GM23338 (cell line): ENCODE measurements at regions not wholly inside any gene's neighbourhood (a gene's known extent, or its start where the extent isn't known, plus 50 kb on each side); places are given as distances from the start of the nearest gene placed in this dataset.

Experiments
- ATAC-seq: fragments of 200-7000 bp; cut with Tn5 transposase; 3 replicates; pipeline ENCODE4 v1.9.1; 2020
- DNase-seq: peaks from one replicate; pipeline ENCODE4 v3.0.0-alpha.2; 2015; ENCODE audit warnings: low spot score
- H2AFZ ChIP-seq: fragments of 200-600 bp; sonication (generic); 2 replicates; pipeline ENCODE4 v1.8.0; 2016; ENCODE audit warnings: antibody characterized with exemption, mild to moderate bottlenecking, moderate library complexity
- H3F3A ChIP-seq: fragments of 200-600 bp; sonication (generic); replicated peaks from 2 replicates; pipeline ENCODE4 v1.8.0; 2017; ENCODE audit warnings: antibody characterized with exemption, mixed run types, low read depth
- H3K27ac ChIP-seq: fragments of 200-600 bp; sonication (generic); 2 replicates; pipeline ENCODE4 v1.6.1; 2016; ENCODE audit warnings: low read depth
- H3K27me3 ChIP-seq: fragments of 200-600 bp; sonication (generic); 2 replicates; pipeline ENCODE4 v1.8.0; 2016; ENCODE audit warnings: mild to moderate bottlenecking, mixed run types, moderate library complexity; ENCODE audit not compliant: insufficient read depth
- H3K36me3 ChIP-seq: fragments of 200-600 bp; sonication (generic); 2 replicates; pipeline ENCODE4 v1.8.0; 2016; ENCODE audit warnings: mild to moderate bottlenecking; ENCODE audit not compliant: insufficient read depth
- H3K4me1 ChIP-seq: fragments of 200-600 bp; sonication (generic); 2 replicates; pipeline ENCODE4 v1.8.0; 2016; ENCODE audit warnings: mild to moderate bottlenecking, moderate library complexity; ENCODE audit not compliant: insufficient read depth
- H3K4me2 ChIP-seq: fragments of 200-600 bp; sonication (generic); 2 replicates; pipeline ENCODE4 v1.7.1; 2017; ENCODE audit warnings: mixed run types
- H3K4me3 ChIP-seq: fragments of 200-600 bp; sonication (generic); 2 replicates; pipeline ENCODE4 v1.6.1; 2016; ENCODE audit warnings: mixed run types
- H3K79me2 ChIP-seq: fragments of 200-600 bp; sonication (generic); replicated peaks from 2 replicates; pipeline ENCODE4 v1.8.0; 2017; ENCODE audit warnings: mild to moderate bottlenecking; ENCODE audit not compliant: insufficient read depth
- H3K9me2 ChIP-seq: fragments of 200-600 bp; sonication (generic); 2 replicates; pipeline ENCODE4 v1.8.0; 2017; ENCODE audit not compliant: insufficient read depth
- H4K20me1 ChIP-seq: fragments of 200-600 bp; sonication (generic); replicated peaks from 2 replicates; pipeline ENCODE4 v1.8.0; 2017; ENCODE audit warnings: mild to moderate bottlenecking; ENCODE audit not compliant: insufficient read depth
- H3K27ac Mint-ChIP-seq: 2 replicates; pipeline ENCODE4 v1.8.0; 2020; ENCODE audit warnings: inconsistent platforms, mild to moderate bottlenecking, moderate library complexity, mixed read lengths
- H3K27me3 Mint-ChIP-seq: 3 replicates; pipeline ENCODE4 v1.8.0; 2022; ENCODE audit warnings: low read depth, mild to moderate bottlenecking, moderate library complexity, mixed read lengths, inconsistent platforms; ENCODE audit not compliant: insufficient read depth, poor library complexity
- H3K36me3 Mint-ChIP-seq: 3 replicates; pipeline ENCODE4 v1.8.0; 2021; ENCODE audit warnings: low read depth, mild to moderate bottlenecking, inconsistent platforms, moderate library complexity, mixed read lengths
- H3K4me1 Mint-ChIP-seq: 3 replicates; pipeline ENCODE4 v1.8.0; 2020; ENCODE audit warnings: mild to moderate bottlenecking, inconsistent platforms, mixed read lengths
- H3K4me3 Mint-ChIP-seq: 3 replicates; pipeline ENCODE4 v1.8.0; 2021; ENCODE audit warnings: moderate library complexity, mild to moderate bottlenecking, inconsistent platforms, mixed read lengths
- H3K9me3 Mint-ChIP-seq: 3 replicates; pipeline ENCODE4 v1.8.0; 2020; ENCODE audit warnings: moderate library complexity, mild to moderate bottlenecking, inconsistent platforms, mixed read lengths
- CREB1 ChIP-seq: fragments of 250-450 bp; sonication (Bioruptor Pico); IDR thresholded peaks from 2 replicates; pipeline ENCODE4 v1.5.0; 2020; ENCODE audit warnings: low read depth, mild to moderate bottlenecking, moderate library complexity
- CTCF ChIP-seq, 2 experiments: fragments of 200-600 bp in 1 of 2; sonication (generic) in 1 of 2; conservative IDR thresholded peaks; 2 replicates each; pipeline versions ENCODE4 v1.5.1 to v1.6.1; 2016 to 2017; ENCODE audit warnings: antibody characterized with exemption in 2 of 2, low read depth in 2 of 2, mild to moderate bottlenecking in 2 of 2, moderate library complexity in 1 of 2
- ETS1 ChIP-seq: IDR thresholded peaks from 2 replicates; pipeline ENCODE4 v1.6.1; 2016; ENCODE audit warnings: antibody characterized with exemption
- EZH2 ChIP-seq: fragments of 200-600 bp; sonication (generic); IDR thresholded peaks from one replicate; pipeline ENCODE4 v1.8.0; 2017; ENCODE audit warnings: antibody characterized with exemption, mild to moderate bottlenecking, low read depth; ENCODE audit not compliant: unreplicated experiment
- EZH2phosphoT487 ChIP-seq: fragments of 200-600 bp; sonication (generic); IDR thresholded peaks from one replicate; pipeline ENCODE4 v1.8.1; 2018; ENCODE audit warnings: antibody characterized with exemption; ENCODE audit not compliant: unreplicated experiment
- JUNB ChIP-seq: IDR thresholded peaks from one replicate; pipeline ENCODE4 v1.6.1; 2016; ENCODE audit warnings: antibody characterized with exemption; ENCODE audit not compliant: unreplicated experiment
- STAT1 ChIP-seq: IDR thresholded peaks from one replicate; pipeline ENCODE4 v1.6.1; 2016; ENCODE audit warnings: antibody characterized with exemption; ENCODE audit not compliant: unreplicated experiment
- ZNF114 ChIP-seq: fragments of 250-450 bp; sonication (Bioruptor Pico); IDR thresholded peaks from 2 replicates; pipeline ENCODE4 v1.5.0; 2020; ENCODE audit warnings: mild to moderate bottlenecking, moderate library complexity
- ZNF331 ChIP-seq: fragments of 250-450 bp; sonication (Bioruptor Pico); IDR thresholded peaks from 2 replicates; pipeline ENCODE4 v1.5.0; 2020; ENCODE audit warnings: low read depth, mild to moderate bottlenecking, moderate library complexity
- ZNF462 ChIP-seq: fragments of 250-450 bp; sonication (Bioruptor Pico); IDR thresholded peaks from 2 replicates; pipeline ENCODE4 v1.5.0; 2020; ENCODE audit warnings: mild to moderate bottlenecking, moderate library complexity

GRCh38 chr3:41064526-41064925, 134.8 kb upstream of the CTNNB1 start:
- no peaks in the 10 kb centered on the region for H3K36me3 Mint-ChIP-seq
- Histone ChIP-seq H2AFZ (no peak overlapping the region), H3K4me1 (no peaks in the 10 kb centered on the region), H3K4me3 (no peak overlapping the region), H3K79me2 (no peaks in the 10 kb centered on the region), H3K9me2 (no peaks in the 10 kb centered on the region), H3K4me2 (no peak overlapping the region), H3K27ac (no peak overlapping the region), H3F3A (no peaks in the 10 kb centered on the region), H4K20me1 (no peaks in the 10 kb centered on the region), H3K36me3 (no peaks in the 10 kb centered on the region), H3K27me3 (no peaks in the 10 kb centered on the region)
- H3K9me3 Mint-ChIP-seq: no peaks in the 10 kb centered on the region; the same call in 2 of the 3 replicates
- H3K4me1 Mint-ChIP-seq: peaks cover 3% of the 10 kb centered on the region; the same call in 1 of the 3 replicates
- TF ChIP-seq ETS1 (no peak), ZNF114 (CRISPR knock-in tag) (no peak), EZH2phosphoT487 (no peak), ZNF462 (no peak), STAT1 (no peak), EZH2 (no peak), ZNF331 (no peak), JUNB (no peak), CREB1 (CRISPR knock-in tag) (no peak), CTCF (conservative IDR thresholded peaks at IDR 0.05; ENCODE audit: low read depth in 2 of 2) (no peak)
- no peak overlapping the region for H3K4me3 Mint-ChIP-seq
- H3K27me3 Mint-ChIP-seq: peaks cover 2% of the 10 kb centered on the region
- H3K27ac Mint-ChIP-seq: no peak overlapping the region
- ATAC-seq (no peak), DNase-seq (no peak)
